HG03196 (cell line): ENCODE measurements at regions not wholly inside any gene's neighbourhood (a gene's known extent, or its start where the extent isn't known, plus 50 kb on each side); places are given as distances from the start of the nearest gene placed in this dataset.

Source experiments
- ATAC-seq: cut with Tn5 transposase; IDR thresholded peaks from one replicate; pipeline ENCODE4 v1.9.1; 2021; ENCODE audit not compliant: unreplicated experiment

- no peak for ATAC-seq
Observed at GRCh38 chr3:76582098-76582497, 457.8 kb upstream of the ROBO2 start.

GRCh38 chr3:76582632-76583378 is 457.1 kb upstream of the ROBO2 start:
- ATAC-seq, result no peak

GRCh38 chr3:76585794-76586392 is 454.0 kb upstream of the ROBO2 start:
- no peak for ATAC-seq

- ATAC-seq, result no peak
Observed at GRCh38 chr3:76586471-76586870, 453.4 kb upstream of the ROBO2 start.

- ATAC-seq, result no peak
Observed at GRCh38 chr3:76610150-76610549, 429.7 kb upstream of the ROBO2 start.

GRCh38 chr3:76615719-76616118 is 424.2 kb upstream of the ROBO2 start:
- ATAC-seq, result no peak

GRCh38 chr3:76624164-76624563 is 415.7 kb upstream of the ROBO2 start:
- no peak for ATAC-seq

- no peak for ATAC-seq
Observed at GRCh38 chr3:76627236-76627635, 412.7 kb upstream of the ROBO2 start.

GRCh38 chr3:76631251-76631650 is 408.6 kb upstream of the ROBO2 start:
- no peak for ATAC-seq

- ATAC-seq, result no peak
Observed at GRCh38 chr3:76638006-76638405, 401.9 kb upstream of the ROBO2 start.

- ATAC-seq, result no peak
Observed at GRCh38 chr3:76643623-76644304, 396.1 kb upstream of the ROBO2 start.

- ATAC-seq, result no peak
Observed at GRCh38 chr3:76644305-76644675, 395.6 kb upstream of the ROBO2 start.

- ATAC-seq, result no peak
Observed at GRCh38 chr3:76645724-76646123, 394.2 kb upstream of the ROBO2 start.

GRCh38 chr3:76646921-76647562 is 392.9 kb upstream of the ROBO2 start:
- no peak for ATAC-seq

GRCh38 chr3:76651784-76652183 is 388.1 kb upstream of the ROBO2 start:
- no peak for ATAC-seq

GRCh38 chr3:76652524-76652923 is 387.4 kb upstream of the ROBO2 start:
- no peak for ATAC-seq

GRCh38 chr3:76653640-76654251 is 386.2 kb upstream of the ROBO2 start:
- ATAC-seq, result no peak

GRCh38 chr3:76656531-76657070 is 383.3 kb upstream of the ROBO2 start:
- no peak for ATAC-seq

GRCh38 chr3:76657909-76658308 is 382.0 kb upstream of the ROBO2 start:
- ATAC-seq, result no peak

- ATAC-seq, result no peak
Observed at GRCh38 chr3:76661527-76662250, 378.2 kb upstream of the ROBO2 start.
